Testis (tissue), 2 donors: ENCODE measurements at regions not wholly inside any gene's neighbourhood (a gene's known extent, or its start where the extent isn't known, plus 50 kb on each side); places are given as distances from the start of the nearest gene placed in this dataset.

Experiments
- DNase-seq: peaks from one replicate; pipeline ENCODE4 v3.0.0-alpha.2; 2019
- H3K27ac ChIP-seq, 2 donors: fragments of 200-600 bp; sonication (generic); one replicate each; pipeline ENCODE4 v1.5.1; 2019
- H3K27me3 ChIP-seq: fragments of 200-600 bp; sonication (generic); one replicate; pipeline ENCODE4 v1.5.1; 2019
- H3K36me3 ChIP-seq: fragments of 200-600 bp; sonication (generic); one replicate; pipeline ENCODE4 v1.5.1; 2017; ENCODE audit warnings: low read depth; ENCODE audit errors: missing control alignments
- H3K4me1 ChIP-seq: fragments of 200-600 bp; sonication (generic); one replicate; pipeline ENCODE4 v1.5.1; 2019
- H3K4me3 ChIP-seq, 2 donors: fragments of 200-600 bp; sonication (generic); one replicate each; pipeline ENCODE4 v1.5.1; 2017 to 2019
- H3K9me3 ChIP-seq: fragments of 200-600 bp; sonication (generic); one replicate; pipeline ENCODE4 v1.5.1; 2017
- POLR2A ChIP-seq: fragments of 450-650 bp; IDR thresholded peaks from one replicate; pipeline ENCODE4 v1.6.1; 2017; ENCODE audit warnings: antibody characterized with exemption, mild to moderate bottlenecking, moderate library complexity
- WGBS, 2 donors: methylation state at CpG; one replicate each; pipeline ENCODE4 v1.1.5; 2018; 5-methylcytosine and 5-hydroxymethylcytosine counted together
- intact Hi-C: fragments of 100-400 bp; cut with DNase I; formaldehyde crosslinking; loops from one replicate; pipeline ENCODE4 v1.15.1; 2023; ENCODE audit warnings: low total_unique reads
- TF ChIP-seq, protein P1 (sequence below), 3 experiments: fragments of 450-650 bp in 2 of 3; fragments of 200-600 bp in 1 of 3; sonication (generic) in 1 of 3; IDR thresholded peaks; one replicate each; pipeline ENCODE4 v1.5.1; 2016 to 2019; ENCODE audit warnings: antibody characterized with exemption in 3 of 3, mild to moderate bottlenecking in 2 of 3, moderate library complexity in 1 of 3

DNA sequence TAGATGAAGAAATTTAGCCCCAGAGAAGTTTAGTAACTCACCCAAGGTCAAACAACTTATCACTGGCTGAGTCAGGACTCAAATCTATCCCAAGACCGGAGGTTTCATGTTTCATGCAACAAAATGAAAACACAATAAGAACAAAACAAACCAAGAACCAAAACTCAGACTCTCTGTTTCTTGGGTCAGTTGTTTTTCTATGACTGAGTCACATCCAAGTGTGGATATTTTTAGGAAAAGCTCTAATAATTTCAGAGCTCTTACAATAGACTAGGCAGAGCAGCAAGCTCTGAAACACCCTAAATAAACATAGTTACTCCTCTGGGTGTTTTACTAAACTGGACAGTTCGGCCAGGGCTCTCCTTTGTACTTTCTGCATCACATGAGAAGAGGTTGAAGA is 87.6 kb upstream of the PRB2 start:
- H3K9me3 ChIP-seq: no peaks in the 10 kb centered on the region
- DNase-seq: no peak
- H3K36me3 ChIP-seq: no peaks in the 10 kb centered on the region
- no peaks in the 10 kb centered on the region for H3K27me3 ChIP-seq
- H3K27ac ChIP-seq: no peak overlapping the region
- H3K4me3 ChIP-seq: no peak overlapping the region
- 42 to 43% methylated on average over 2 of the region's 2 CpGs for WGBS, 2 donors
- intact Hi-C loops: no loop called here
- no peak for TF ChIP-seq POLR2A
- TF ChIP-seq, protein P1, sequence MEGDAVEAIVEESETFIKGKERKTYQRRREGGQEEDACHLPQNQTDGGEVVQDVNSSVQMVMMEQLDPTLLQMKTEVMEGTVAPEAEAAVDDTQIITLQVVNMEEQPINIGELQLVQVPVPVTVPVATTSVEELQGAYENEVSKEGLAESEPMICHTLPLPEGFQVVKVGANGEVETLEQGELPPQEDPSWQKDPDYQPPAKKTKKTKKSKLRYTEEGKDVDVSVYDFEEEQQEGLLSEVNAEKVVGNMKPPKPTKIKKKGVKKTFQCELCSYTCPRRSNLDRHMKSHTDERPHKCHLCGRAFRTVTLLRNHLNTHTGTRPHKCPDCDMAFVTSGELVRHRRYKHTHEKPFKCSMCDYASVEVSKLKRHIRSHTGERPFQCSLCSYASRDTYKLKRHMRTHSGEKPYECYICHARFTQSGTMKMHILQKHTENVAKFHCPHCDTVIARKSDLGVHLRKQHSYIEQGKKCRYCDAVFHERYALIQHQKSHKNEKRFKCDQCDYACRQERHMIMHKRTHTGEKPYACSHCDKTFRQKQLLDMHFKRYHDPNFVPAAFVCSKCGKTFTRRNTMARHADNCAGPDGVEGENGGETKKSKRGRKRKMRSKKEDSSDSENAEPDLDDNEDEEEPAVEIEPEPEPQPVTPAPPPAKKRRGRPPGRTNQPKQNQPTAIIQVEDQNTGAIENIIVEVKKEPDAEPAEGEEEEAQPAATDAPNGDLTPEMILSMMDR (IDR thresholded peaks at IDR 0.05): no peak
- H3K4me1 ChIP-seq: peaks cover 3% of the 10 kb centered on the region

DNA sequence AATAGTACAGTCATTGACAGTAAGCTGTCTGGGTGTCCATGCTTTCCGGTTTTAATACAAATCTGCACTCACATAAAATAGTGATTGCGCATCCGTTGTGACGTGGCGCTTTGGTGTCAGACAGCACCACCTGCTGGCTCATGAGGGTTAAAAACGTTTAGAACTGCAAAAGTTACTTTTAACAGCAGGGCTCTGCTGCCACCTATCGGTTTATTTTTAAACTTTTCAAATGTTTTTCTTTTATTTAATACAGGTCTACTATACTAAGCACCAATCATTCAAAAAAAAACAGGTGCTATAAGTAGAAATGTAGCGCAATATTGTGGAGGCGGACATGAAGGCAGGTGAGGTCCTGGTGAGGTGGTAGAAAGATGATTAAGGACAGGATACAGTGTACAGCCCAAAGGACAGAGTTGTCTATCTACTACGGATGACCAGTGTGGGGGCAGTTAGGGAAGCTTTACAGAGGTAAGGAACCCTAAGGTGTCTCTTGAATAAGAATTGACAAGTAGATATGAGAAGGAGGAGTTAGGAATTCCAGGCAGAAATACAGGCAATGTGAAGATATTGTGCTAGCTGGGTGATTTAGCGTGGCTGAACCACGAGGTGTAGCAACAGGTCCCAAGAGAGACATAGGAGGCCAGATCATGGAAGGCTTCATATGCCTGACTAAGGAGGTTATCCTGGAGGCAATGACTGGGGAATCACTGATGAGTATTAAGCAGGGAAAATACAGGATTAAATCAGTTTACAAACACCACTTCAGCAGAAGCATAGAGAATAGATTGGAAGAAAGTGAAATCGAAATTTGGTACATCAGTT is 91.5 kb upstream of the PRB2 start:
- DNase-seq: peak; percentile 87
- WGBS, 2 donors: 18% methylated on average over 13 of the region's 13 CpGs
- intact Hi-C loops: no loop called here

DNA sequence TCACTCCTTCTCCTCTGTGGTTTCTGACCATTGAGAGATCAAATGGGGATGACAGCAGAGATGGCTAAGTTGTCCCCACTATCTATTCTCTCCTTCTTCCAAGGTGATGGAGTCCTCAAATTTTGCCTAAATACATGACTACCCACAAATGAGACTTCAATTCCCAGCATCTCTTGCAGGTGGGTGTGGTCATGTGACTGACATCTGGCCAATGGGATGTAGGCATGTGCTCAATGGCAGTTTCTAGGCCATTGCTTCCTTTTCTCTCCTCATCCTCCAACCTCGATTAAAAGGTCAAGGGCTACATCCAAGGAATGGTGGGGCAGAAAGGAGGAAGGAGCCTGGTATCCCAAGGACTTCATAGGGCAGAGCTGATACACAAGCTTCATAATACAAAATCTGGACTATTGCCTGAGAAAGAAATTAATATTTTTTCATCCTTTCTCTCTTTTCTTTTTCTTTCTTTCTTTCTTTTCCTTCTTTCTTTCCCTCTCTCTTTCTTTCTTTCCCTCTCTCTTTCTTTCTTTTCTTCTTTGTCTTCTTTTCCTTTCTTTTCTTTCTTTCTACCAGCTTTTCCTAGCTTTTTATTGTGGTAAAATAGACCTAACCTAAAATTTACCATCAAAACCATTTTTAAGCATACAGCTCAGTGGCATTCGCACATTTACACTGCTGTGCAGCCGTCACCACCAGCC is 100.9 kb upstream of the PRB2 start:
- Histone ChIP-seq H3K27ac (no peak overlapping the region), H3K4me3 (no peak overlapping the region), H3K4me1 (no peaks in the 10 kb centered on the region), H3K36me3 (no peaks in the 10 kb centered on the region), H3K9me3 (no peaks in the 10 kb centered on the region), H3K27me3 (no peaks in the 10 kb centered on the region)
- 78 to 79% methylated on average over 3 of the region's 3 CpGs for WGBS, 2 donors
- TF ChIP-seq POLR2A: no peak
- TF ChIP-seq, protein P1 (IDR thresholded peaks at IDR 0.05): no peak
- intact Hi-C loops: no loop called here
- DNase-seq: no peak

More for the DNA sequence above, 91.5 kb upstream of the PRB2 start:
- H3K4me3 ChIP-seq: peak overlapping the region in 1 of 2 donors; percentile 2
- no peaks in the 10 kb centered on the region for H3K36me3 ChIP-seq
- TF ChIP-seq, protein P1 (IDR thresholded peaks at IDR 0.05): peak; percentile 88 to 97 (median 94)
- TF ChIP-seq POLR2A: no peak
- peaks cover 3% of the 10 kb centered on the region for H3K4me1 ChIP-seq
- no peaks in the 10 kb centered on the region for H3K9me3 ChIP-seq
- no peak overlapping the region for H3K27ac ChIP-seq
- H3K27me3 ChIP-seq: no peaks in the 10 kb centered on the region

DNA sequence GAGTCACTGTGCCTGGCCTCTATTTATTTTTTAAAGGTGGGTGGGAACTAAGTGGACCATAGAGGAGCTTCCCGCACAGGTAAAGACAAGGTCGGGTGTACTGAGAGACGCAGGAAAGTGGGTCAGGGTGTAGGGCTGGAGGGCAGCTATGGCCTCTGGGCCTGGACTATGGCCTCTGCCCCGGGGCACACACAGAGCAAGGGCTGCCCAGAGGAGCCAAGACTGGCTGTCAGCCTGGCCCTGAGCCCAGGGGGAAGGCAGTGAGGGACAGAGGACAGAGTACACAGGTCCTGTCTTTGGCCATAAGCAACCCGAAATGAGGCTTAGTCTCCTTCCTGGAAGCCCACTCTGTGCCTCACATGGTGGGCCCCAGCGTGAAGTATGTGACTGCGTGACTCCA is 102.1 kb upstream of the PRB2 start:
- TF ChIP-seq, protein P1 (IDR thresholded peaks at IDR 0.05): no peak
- no peak for TF ChIP-seq POLR2A
- Histone ChIP-seq H3K27me3 (no peaks in the 10 kb centered on the region), H3K9me3 (no peaks in the 10 kb centered on the region), H3K4me1 (no peaks in the 10 kb centered on the region), H3K36me3 (no peaks in the 10 kb centered on the region), H3K27ac (no peak overlapping the region), H3K4me3 (no peak overlapping the region)
- 91 to 94% methylated on average over 7 of the region's 7 CpGs for WGBS, 2 donors
- no peak for DNase-seq
- intact Hi-C loops: no loop called here
